ENCODE measurements at regions not wholly inside any gene's neighbourhood (a gene's known extent, or its start where the extent isn't known, plus 50 kb on each side); places are given as distances from the start of the nearest gene placed in this dataset.

DNA sequence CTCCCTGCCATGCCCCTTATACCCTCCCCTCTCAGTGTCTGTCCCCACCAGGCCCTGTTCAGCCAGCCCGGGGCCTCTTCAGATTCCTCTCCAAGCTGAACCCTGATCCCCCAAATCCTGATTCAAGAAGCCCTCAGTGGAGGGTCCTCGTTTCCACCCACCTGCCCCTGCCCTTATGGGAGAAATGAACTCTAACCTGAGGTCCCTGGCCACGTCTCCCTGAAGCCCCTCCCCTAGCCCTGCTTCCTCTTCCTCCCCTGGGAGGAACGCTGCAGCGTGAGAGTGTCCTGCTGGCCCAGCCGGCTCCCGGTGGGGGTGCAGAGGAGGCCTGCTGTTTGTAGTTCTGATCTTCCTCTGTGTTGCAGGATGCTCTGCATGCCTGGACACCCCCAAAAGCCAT lies 56.7 kb upstream of the GLI2 start (continued):
- TF ChIP-seq, protein P1, sequence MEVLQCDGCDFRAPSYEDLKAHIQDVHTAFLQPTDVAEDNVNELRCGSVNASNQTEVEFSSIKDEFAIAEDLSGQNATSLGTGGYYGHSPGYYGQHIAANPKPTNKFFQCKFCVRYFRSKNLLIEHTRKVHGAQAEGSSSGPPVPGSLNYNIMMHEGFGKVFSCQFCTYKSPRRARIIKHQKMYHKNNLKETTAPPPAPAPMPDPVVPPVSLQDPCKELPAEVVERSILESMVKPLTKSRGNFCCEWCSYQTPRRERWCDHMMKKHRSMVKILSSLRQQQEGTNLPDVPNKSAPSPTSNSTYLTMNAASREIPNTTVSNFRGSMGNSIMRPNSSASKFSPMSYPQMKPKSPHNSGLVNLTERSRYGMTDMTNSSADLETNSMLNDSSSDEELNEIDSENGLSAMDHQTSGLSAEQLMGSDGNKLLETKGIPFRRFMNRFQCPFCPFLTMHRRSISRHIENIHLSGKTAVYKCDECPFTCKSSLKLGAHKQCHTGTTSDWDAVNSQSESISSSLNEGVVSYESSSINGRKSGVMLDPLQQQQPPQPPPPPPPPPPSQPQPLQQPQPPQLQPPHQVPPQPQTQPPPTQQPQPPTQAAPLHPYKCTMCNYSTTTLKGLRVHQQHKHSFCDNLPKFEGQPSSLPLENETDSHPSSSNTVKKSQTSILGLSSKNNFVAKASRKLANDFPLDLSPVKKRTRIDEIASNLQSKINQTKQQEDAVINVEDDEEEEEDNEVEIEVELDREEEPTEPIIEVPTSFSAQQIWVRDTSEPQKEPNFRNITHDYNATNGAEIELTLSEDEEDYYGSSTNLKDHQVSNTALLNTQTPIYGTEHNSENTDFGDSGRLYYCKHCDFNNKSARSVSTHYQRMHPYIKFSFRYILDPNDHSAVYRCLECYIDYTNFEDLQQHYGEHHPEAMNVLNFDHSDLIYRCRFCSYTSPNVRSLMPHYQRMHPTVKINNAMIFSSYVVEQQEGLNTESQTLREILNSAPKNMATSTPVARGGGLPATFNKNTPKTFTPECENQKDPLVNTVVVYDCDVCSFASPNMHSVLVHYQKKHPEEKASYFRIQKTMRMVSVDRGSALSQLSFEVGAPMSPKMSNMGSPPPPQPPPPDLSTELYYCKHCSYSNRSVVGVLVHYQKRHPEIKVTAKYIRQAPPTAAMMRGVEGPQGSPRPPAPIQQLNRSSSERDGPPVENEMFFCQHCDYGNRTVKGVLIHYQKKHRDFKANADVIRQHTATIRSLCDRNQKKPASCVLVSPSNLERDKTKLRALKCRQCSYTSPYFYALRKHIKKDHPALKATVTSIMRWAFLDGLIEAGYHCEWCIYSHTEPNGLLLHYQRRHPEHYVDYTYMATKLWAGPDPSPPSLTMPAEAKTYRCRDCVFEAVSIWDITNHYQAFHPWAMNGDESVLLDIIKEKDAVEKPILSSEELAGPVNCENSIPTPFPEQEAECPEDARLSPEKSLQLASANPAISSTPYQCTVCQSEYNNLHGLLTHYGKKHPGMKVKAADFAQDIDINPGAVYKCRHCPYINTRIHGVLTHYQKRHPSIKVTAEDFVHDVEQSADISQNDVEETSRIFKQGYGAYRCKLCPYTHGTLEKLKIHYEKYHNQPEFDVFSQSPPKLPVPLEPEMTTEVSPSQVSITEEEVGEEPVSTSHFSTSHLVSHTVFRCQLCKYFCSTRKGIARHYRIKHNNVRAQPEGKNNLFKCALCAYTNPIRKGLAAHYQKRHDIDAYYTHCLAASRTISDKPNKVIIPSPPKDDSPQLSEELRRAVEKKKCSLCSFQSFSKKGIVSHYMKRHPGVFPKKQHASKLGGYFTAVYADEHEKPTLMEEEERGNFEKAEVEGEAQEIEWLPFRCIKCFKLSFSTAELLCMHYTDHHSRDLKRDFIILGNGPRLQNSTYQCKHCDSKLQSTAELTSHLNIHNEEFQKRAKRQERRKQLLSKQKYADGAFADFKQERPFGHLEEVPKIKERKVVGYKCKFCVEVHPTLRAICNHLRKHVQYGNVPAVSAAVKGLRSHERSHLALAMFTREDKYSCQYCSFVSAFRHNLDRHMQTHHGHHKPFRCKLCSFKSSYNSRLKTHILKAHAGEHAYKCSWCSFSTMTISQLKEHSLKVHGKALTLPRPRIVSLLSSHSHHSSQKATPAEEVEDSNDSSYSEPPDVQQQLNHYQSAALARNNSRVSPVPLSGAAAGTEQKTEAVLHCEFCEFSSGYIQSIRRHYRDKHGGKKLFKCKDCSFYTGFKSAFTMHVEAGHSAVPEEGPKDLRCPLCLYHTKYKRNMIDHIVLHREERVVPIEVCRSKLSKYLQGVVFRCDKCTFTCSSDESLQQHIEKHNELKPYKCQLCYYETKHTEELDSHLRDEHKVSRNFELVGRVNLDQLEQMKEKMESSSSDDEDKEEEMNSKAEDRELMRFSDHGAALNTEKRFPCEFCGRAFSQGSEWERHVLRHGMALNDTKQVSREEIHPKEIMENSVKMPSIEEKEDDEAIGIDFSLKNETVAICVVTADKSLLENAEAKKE (CRISPR knock-in tag; IDR thresholded peaks at IDR 0.05), result no peak
- TF ChIP-seq POLR2AphosphoS5 (IDR thresholded peaks at IDR 0.05; ENCODE audit: low read depth) (no peak), NANOG (IDR thresholded peaks at IDR 0.05; ENCODE audit: borderline replicate concordance) (no peak), JUNB (IDR thresholded peaks at IDR 0.05; ENCODE audit: unreplicated experiment) (no peak), EZH2 (IDR thresholded peaks at IDR 0.05; ENCODE audit: low read depth, unreplicated experiment) (no peak), ZNF114 (CRISPR knock-in tag; IDR thresholded peaks at IDR 0.05) (no peak)

DNA sequence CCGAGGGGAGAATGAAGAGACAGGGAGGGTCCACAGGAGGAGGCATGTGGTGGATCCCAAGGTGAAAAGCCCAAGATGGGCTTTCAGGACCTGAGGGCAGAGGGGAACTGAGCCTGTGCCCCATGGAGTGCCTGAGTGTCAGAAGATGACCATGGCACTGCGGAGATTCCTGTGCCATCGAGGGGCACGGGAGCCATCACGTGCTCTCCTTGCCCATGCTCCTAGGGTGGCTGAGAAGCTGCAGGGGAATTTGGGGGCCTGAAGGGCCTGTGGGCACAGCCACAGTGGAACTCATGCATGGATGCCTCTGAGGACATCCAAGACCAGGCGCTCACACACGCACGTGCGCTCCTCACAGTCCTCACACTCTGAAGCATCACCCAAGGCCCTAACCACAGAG lies 56.1 kb upstream of the GLI2 start:
- ATAC-seq (no peak), DNase-seq (ENCODE audit: low spot score) (no peak)
- no peak overlapping the region for H3K27ac ChIP-seq (ENCODE audit: low read depth)
- peak overlapping the region; percentile 80; the same call in 1 of the 2 replicates for H2AFZ ChIP-seq
- Mint-ChIP-seq H3K9me3 (peaks cover 5% of the 10 kb centered on the region; the same call in 2 of the 3 replicates), H3K4me3 (no peak overlapping the region), H3K4me1 (peaks cover 3% of the 10 kb centered on the region; the same call in 1 of the 3 replicates), H3K36me3 (ENCODE audit: low read depth) (no peaks in the 10 kb centered on the region), H3K27ac (no peak overlapping the region), H3K27me3 (ENCODE audit: insufficient read depth, low read depth, poor library complexity) (peaks cover 17% of the 10 kb centered on the region)
- TF ChIP-seq, protein P2, sequence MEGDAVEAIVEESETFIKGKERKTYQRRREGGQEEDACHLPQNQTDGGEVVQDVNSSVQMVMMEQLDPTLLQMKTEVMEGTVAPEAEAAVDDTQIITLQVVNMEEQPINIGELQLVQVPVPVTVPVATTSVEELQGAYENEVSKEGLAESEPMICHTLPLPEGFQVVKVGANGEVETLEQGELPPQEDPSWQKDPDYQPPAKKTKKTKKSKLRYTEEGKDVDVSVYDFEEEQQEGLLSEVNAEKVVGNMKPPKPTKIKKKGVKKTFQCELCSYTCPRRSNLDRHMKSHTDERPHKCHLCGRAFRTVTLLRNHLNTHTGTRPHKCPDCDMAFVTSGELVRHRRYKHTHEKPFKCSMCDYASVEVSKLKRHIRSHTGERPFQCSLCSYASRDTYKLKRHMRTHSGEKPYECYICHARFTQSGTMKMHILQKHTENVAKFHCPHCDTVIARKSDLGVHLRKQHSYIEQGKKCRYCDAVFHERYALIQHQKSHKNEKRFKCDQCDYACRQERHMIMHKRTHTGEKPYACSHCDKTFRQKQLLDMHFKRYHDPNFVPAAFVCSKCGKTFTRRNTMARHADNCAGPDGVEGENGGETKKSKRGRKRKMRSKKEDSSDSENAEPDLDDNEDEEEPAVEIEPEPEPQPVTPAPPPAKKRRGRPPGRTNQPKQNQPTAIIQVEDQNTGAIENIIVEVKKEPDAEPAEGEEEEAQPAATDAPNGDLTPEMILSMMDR (conservative IDR thresholded peaks at IDR 0.05; ENCODE audit: low read depth in 2 of 2), result no peak
- TF ChIP-seq, protein P3, sequence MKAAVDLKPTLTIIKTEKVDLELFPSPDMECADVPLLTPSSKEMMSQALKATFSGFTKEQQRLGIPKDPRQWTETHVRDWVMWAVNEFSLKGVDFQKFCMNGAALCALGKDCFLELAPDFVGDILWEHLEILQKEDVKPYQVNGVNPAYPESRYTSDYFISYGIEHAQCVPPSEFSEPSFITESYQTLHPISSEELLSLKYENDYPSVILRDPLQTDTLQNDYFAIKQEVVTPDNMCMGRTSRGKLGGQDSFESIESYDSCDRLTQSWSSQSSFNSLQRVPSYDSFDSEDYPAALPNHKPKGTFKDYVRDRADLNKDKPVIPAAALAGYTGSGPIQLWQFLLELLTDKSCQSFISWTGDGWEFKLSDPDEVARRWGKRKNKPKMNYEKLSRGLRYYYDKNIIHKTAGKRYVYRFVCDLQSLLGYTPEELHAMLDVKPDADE (IDR thresholded peaks at IDR 0.05), result no peak
- TF ChIP-seq CREB1 (CRISPR knock-in tag; IDR thresholded peaks at IDR 0.05; ENCODE audit: low read depth) (no peak), STAT1 (IDR thresholded peaks at IDR 0.05; ENCODE audit: unreplicated experiment) (no peak), ZNF114 (CRISPR knock-in tag; IDR thresholded peaks at IDR 0.05) (no peak)
- TF ChIP-seq, protein P4, sequence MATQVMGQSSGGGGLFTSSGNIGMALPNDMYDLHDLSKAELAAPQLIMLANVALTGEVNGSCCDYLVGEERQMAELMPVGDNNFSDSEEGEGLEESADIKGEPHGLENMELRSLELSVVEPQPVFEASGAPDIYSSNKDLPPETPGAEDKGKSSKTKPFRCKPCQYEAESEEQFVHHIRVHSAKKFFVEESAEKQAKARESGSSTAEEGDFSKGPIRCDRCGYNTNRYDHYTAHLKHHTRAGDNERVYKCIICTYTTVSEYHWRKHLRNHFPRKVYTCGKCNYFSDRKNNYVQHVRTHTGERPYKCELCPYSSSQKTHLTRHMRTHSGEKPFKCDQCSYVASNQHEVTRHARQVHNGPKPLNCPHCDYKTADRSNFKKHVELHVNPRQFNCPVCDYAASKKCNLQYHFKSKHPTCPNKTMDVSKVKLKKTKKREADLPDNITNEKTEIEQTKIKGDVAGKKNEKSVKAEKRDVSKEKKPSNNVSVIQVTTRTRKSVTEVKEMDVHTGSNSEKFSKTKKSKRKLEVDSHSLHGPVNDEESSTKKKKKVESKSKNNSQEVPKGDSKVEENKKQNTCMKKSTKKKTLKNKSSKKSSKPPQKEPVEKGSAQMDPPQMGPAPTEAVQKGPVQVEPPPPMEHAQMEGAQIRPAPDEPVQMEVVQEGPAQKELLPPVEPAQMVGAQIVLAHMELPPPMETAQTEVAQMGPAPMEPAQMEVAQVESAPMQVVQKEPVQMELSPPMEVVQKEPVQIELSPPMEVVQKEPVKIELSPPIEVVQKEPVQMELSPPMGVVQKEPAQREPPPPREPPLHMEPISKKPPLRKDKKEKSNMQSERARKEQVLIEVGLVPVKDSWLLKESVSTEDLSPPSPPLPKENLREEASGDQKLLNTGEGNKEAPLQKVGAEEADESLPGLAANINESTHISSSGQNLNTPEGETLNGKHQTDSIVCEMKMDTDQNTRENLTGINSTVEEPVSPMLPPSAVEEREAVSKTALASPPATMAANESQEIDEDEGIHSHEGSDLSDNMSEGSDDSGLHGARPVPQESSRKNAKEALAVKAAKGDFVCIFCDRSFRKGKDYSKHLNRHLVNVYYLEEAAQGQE (IDR thresholded peaks at IDR 0.05; ENCODE audit: unreplicated experiment), result no peak
- no peak overlapping the region for H3K4me3 ChIP-seq
- H3K79me2 ChIP-seq (replicated peaks; ENCODE audit: insufficient read depth), result no peaks in the 10 kb centered on the region
- H3K9me2 ChIP-seq (ENCODE audit: insufficient read depth), result no peaks in the 10 kb centered on the region
- no peak overlapping the region for H3K4me2 ChIP-seq
- 0 out of 2 replicates have a peak, but pooled peaks cover 3% of the 10 kb centered on the region for H3F3A ChIP-seq (replicated peaks; ENCODE audit: low read depth)
- no peaks in the 10 kb centered on the region for H3K4me1 ChIP-seq (ENCODE audit: insufficient read depth)
- H4K20me1 ChIP-seq (replicated peaks; ENCODE audit: insufficient read depth), result no peaks in the 10 kb centered on the region
- H3K36me3 ChIP-seq (ENCODE audit: insufficient read depth), result no peaks in the 10 kb centered on the region
- H3K27me3 ChIP-seq (ENCODE audit: insufficient read depth), result no peaks in the 10 kb centered on the region
